ENCODE measurements at regions not wholly inside any gene's neighbourhood (a gene's known extent, or its start where the extent isn't known, plus 50 kb on each side); places are given as distances from the start of the nearest gene placed in this dataset.
"Not testable (repeated sequence)": the region's sequence is repeated elsewhere in the genome, so short reads cannot be mapped to it uniquely, and the experiment has no call there.

DNA sequence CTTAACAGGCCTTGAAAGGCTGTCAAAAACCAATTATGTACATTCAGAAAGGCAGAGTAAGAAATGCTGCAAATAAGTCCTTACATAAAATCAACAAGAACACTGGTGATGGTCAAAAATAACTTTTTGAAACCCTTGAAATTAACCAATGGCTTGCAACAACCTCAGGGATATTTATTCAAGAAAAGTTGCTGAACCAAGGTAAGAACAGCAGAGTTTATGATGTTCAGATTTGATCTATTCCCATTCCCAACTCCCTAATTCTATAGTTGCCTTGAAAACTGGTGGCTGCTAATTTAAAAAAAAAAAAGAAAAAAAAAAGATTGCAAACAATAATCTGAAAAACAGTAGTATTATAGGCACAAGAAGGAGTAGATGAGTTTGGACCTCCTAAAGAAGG, 109.8 kb upstream of the UFM1 start:
- Histone ChIP-seq H3K9me3 (no peaks in the 10 kb centered on the region), H3K27ac (no peak overlapping the region), H3K4me3 (no peak overlapping the region), H3K4me1 (no peaks in the 10 kb centered on the region), H3K36me3 (no peaks in the 10 kb centered on the region), H3K27me3 (no peaks in the 10 kb centered on the region)
- intact Hi-C loops (cut with DNase I; ENCODE audit: low total_unique reads), result no loop called here
- DNase-seq, result no peak
- TF ChIP-seq POLR2A (IDR thresholded peaks at IDR 0.05) (no peak), CTCF (IDR thresholded peaks at IDR 0.05) (no peak)

DNA sequence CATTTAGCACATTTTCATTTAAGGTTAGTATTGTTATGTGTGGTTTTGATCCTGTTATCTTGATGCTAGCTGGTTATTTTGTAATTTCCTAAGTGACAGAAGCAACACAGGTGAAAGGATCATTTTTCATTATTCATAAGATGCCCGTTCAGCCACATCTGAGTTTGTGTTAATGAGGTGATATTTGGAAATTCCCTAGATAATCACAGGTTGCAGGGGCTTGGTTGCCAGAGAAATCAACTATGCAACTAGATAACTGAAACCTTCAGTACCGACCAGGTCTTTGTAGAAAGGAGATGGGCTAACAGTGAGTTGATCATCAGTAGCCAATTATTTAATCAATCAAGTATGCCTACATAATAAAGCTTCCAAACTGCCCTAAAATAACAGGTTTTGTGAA, 121.3 kb upstream of the UFM1 start:
- Histone ChIP-seq H3K27me3 (no peaks in the 10 kb centered on the region), H3K4me3 (no peak overlapping the region), H3K9me3 (no peaks in the 10 kb centered on the region), H3K36me3 (no peaks in the 10 kb centered on the region), H3K27ac (no peak overlapping the region), H3K4me1 (no peaks in the 10 kb centered on the region)
- no peak for TF ChIP-seq CTCF (IDR thresholded peaks at IDR 0.05)
- no peak for TF ChIP-seq POLR2A (IDR thresholded peaks at IDR 0.05)
- DNase-seq, result no peak
- intact Hi-C loops (cut with DNase I; ENCODE audit: low total_unique reads), result no loop called here

DNA sequence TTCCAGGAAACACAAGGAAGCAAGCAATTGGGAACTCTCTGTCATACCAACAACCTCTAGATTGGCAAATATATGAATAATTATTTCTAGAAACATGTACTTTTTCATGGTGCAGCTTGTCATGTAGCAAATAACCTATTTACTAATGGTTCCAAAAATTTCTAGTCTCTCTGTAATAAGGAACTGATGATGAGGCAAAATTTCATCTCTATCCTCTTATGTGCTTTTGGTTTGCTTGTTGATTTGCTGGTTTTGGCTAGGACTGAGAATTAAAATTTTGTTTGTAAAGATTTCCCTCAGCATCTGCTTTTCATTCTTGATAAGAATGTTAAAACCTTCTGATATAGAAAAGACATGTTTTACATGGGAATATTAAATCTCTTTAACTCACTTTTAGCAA, 123.2 kb upstream of the UFM1 start:
- Histone ChIP-seq H3K27me3 (no peaks in the 10 kb centered on the region), H3K9me3 (no peaks in the 10 kb centered on the region), H3K4me1 (no peaks in the 10 kb centered on the region), H3K27ac (no peak overlapping the region), H3K36me3 (no peaks in the 10 kb centered on the region), H3K4me3 (no peak overlapping the region)
- intact Hi-C loops (cut with DNase I; ENCODE audit: low total_unique reads), result no loop called here
- no peak for DNase-seq
- no peak for TF ChIP-seq POLR2A (IDR thresholded peaks at IDR 0.05)
- TF ChIP-seq CTCF (IDR thresholded peaks at IDR 0.05), result no peak

- Histone ChIP-seq H3K4me1 (no peaks in the 10 kb centered on the region), H3K9me3 (no peaks in the 10 kb centered on the region), H3K27me3 (no peaks in the 10 kb centered on the region), H3K27ac (no peak overlapping the region), H3K4me3 (no peak overlapping the region), H3K36me3 (no peaks in the 10 kb centered on the region)
- peak in 1 of 2 donors; percentile 19 for DNase-seq
- TF ChIP-seq POLR2A (IDR thresholded peaks at IDR 0.05) (no peak), CTCF (IDR thresholded peaks at IDR 0.05) (peak; percentile 21 to 26 (median 22))
- intact Hi-C loops (cut with DNase I; ENCODE audit: low total_unique reads), result no loop called here
These were observed 126.6 kb upstream of the UFM1 start for GRCh38 chr13:38223089-38223488.

GRCh38 chr13:38221120-38221519, 128.5 kb upstream of the UFM1 start:
- H3K9me3 ChIP-seq; DNase-seq; intact Hi-C loops (cut with DNase I; ENCODE audit: low total_unique reads); H3K27me3 ChIP-seq; H3K36me3 ChIP-seq; H3K4me3 ChIP-seq; H3K27ac ChIP-seq; H3K4me1 ChIP-seq: not testable (repeated sequence)

DNA sequence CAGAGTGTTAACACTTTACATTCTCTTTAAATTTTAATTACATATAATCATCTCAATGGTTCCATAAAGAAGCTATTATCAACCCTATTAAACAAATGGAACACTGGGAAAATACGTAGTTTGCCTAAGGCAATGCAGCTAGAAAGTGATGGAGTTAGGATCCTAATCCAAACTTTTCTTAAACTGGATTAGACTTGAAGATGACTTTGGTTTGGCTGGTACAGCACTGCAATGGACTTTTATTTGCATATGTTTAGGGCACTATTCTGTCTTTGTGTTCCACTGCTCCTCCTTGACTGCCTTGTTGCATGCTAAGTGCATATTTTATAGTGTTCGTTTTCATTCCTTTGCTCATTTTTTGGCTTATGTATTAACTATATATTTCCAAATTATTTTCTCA, 133.5 kb upstream of the UFM1 start:
- TF ChIP-seq POLR2A (IDR thresholded peaks at IDR 0.05) (no peak), CTCF (IDR thresholded peaks at IDR 0.05) (no peak)
- no peaks in the 10 kb centered on the region for H3K27me3 ChIP-seq
- H3K4me3 ChIP-seq, result no peak overlapping the region
- H3K4me1 ChIP-seq, result no peaks in the 10 kb centered on the region
- no peaks in the 10 kb centered on the region for H3K9me3 ChIP-seq
- H3K27ac ChIP-seq, result no peak overlapping the region
- no peaks in the 10 kb centered on the region for H3K36me3 ChIP-seq
- intact Hi-C loops (cut with DNase I; ENCODE audit: low total_unique reads), result no loop called here
- no peak for DNase-seq

All from uterus (tissue), 3 donors.